HUES6 (cell line): ENCODE measurements at regions not wholly inside any gene's neighbourhood (a gene's known extent, or its start where the extent isn't known, plus 50 kb on each side); places are given as distances from the start of the nearest gene placed in this dataset.
"Not testable (repeated sequence)": the region's sequence is repeated elsewhere in the genome, so short reads cannot be mapped to it uniquely, and the experiment has no call there.

ENCODE experiments used
- H3K27ac ChIP-seq: 2 replicates; pipeline ENCODE4 v1.7.0; 2013; ENCODE audit warnings: low read depth, mild to moderate bottlenecking, low read length, inconsistent platforms
- H3K27me3 ChIP-seq: 2 replicates; pipeline ENCODE4 v1.6.1; 2013; ENCODE audit warnings: low read length; ENCODE audit not compliant: control insufficient read depth, insufficient read depth
- H3K36me3 ChIP-seq: 2 replicates; pipeline ENCODE4 v1.6.1; 2013; ENCODE audit warnings: low read length; ENCODE audit not compliant: control insufficient read depth, insufficient read depth
- H3K4me1 ChIP-seq: 2 replicates; pipeline ENCODE4 v1.6.1; 2013; ENCODE audit warnings: low read length; ENCODE audit not compliant: control insufficient read depth, insufficient read depth
- H3K4me3 ChIP-seq: 2 replicates; pipeline ENCODE4 v1.5.1; 2013; ENCODE audit warnings: low read depth, low read length
- H3K9ac ChIP-seq: one replicate; pipeline ENCODE4 v1.6.1; 2013; ENCODE audit warnings: mild to moderate bottlenecking, low read length
- H3K9me3 ChIP-seq: 2 replicates; pipeline ENCODE4 v1.6.1; 2013; ENCODE audit warnings: low read depth, low read length; ENCODE audit not compliant: control insufficient read depth, insufficient read depth

DNA sequence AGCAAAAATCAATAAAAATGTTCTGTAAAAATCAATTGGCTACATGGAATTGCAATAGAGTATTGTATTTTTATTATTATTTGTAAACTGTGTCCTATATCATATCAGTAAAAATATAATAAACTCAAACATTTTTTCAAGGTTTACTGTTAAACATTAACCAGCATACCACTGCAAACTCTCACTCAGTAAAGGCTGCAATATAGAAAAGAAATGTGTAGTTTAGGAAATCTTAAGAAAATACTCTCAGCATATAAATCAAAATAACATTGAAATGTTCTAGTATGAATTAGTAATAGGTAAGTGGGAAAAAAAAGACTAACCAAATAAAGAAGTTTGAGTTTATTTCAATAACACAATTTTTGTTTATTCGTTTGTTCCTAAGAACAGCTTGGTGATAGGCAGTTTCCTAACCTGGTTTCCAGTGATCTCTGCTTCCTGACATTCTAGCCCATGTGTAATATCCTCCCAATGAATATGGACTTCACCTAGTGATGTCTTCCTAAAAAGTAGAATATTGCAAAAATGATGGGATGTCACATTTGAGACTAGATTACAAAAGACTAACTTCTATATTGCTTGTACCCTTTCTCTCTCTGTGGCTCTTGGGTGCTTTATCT is 870.1 kb downstream of the BRINP3 start:
- no peaks in the 10 kb centered on the region for H3K36me3 ChIP-seq
- H3K27ac ChIP-seq = no peak overlapping the region
- no peak overlapping the region for H3K4me3 ChIP-seq
- H3K9ac ChIP-seq = no peak overlapping the region
- H3K9me3 ChIP-seq = no peaks in the 10 kb centered on the region
- no peaks in the 10 kb centered on the region for H3K27me3 ChIP-seq
- H3K4me1 ChIP-seq = no peaks in the 10 kb centered on the region

GRCh38 chr1:189609167-189609566 is 868.5 kb downstream of the BRINP3 start:
- Histone ChIP-seq H3K4me3 (no peak overlapping the region), H3K4me1 (no peaks in the 10 kb centered on the region), H3K27ac (no peak overlapping the region), H3K9ac (no peak overlapping the region), H3K27me3 (no peaks in the 10 kb centered on the region), H3K9me3 (no peaks in the 10 kb centered on the region), H3K36me3 (no peaks in the 10 kb centered on the region)

GRCh38 chr1:189616893-189617292 is 860.8 kb downstream of the BRINP3 start:
- H3K9ac ChIP-seq = no peak overlapping the region
- no peaks in the 10 kb centered on the region for H3K9me3 ChIP-seq
- H3K27ac ChIP-seq = no peak overlapping the region
- H3K4me1 ChIP-seq = no peaks in the 10 kb centered on the region
- no peak overlapping the region for H3K4me3 ChIP-seq
- no peaks in the 10 kb centered on the region for H3K27me3 ChIP-seq
- no peaks in the 10 kb centered on the region for H3K36me3 ChIP-seq

GRCh38 chr1:189619682-189620332 is 857.9 kb downstream of the BRINP3 start:
- no peak overlapping the region for H3K4me3 ChIP-seq
- no peaks in the 10 kb centered on the region for H3K4me1 ChIP-seq
- no peak overlapping the region for H3K9ac ChIP-seq
- no peaks in the 10 kb centered on the region for H3K27me3 ChIP-seq
- H3K9me3 ChIP-seq = no peaks in the 10 kb centered on the region
- H3K27ac ChIP-seq = no peak overlapping the region
- H3K36me3 ChIP-seq = no peaks in the 10 kb centered on the region

DNA sequence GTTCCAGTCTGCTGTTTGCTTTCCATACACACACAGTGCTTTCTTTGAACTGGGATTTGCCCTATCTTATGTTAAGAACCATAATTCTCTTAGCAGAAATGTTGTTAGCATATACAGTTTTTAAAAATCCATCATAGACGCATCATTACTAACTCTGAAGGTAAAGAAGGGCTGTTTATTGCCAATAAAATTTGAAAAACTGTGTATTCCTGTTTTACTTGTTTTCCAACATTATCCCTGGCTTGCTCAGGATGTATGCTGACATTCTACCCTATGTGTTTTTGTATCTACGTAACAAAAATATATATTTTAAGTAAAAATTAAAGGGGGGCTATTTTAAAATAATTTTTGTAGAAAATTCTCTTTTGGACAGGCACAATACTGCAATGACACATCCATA is 857.2 kb downstream of the BRINP3 start:
- no peaks in the 10 kb centered on the region for H3K27me3 ChIP-seq
- no peaks in the 10 kb centered on the region for H3K36me3 ChIP-seq
- no peak overlapping the region for H3K4me3 ChIP-seq
- H3K9me3 ChIP-seq = no peaks in the 10 kb centered on the region
- no peak overlapping the region for H3K27ac ChIP-seq
- no peaks in the 10 kb centered on the region for H3K4me1 ChIP-seq
- H3K9ac ChIP-seq = no peak overlapping the region

- H3K4me1 ChIP-seq = no peaks in the 10 kb centered on the region
- no peaks in the 10 kb centered on the region for H3K9me3 ChIP-seq
- no peak overlapping the region for H3K9ac ChIP-seq
- H3K27ac ChIP-seq = no peak overlapping the region
- H3K27me3 ChIP-seq = no peaks in the 10 kb centered on the region
- H3K36me3 ChIP-seq = no peaks in the 10 kb centered on the region
- H3K4me3 ChIP-seq = no peak overlapping the region
These were observed 854.3 kb downstream of the BRINP3 start for GRCh38 chr1:189623336-189623735.

- no peaks in the 10 kb centered on the region for H3K4me1 ChIP-seq
- H3K27ac ChIP-seq = no peak overlapping the region
These were observed 850.2 kb downstream of the BRINP3 start for GRCh38 chr1:189627427-189627826.

GRCh38 chr1:189628857-189629256 is 848.8 kb downstream of the BRINP3 start:
- Histone ChIP-seq H3K4me3 (no peak overlapping the region), H3K36me3 (no peaks in the 10 kb centered on the region), H3K27ac (no peak overlapping the region), H3K27me3 (no peaks in the 10 kb centered on the region), H3K4me1 (no peaks in the 10 kb centered on the region), H3K9me3 (no peaks in the 10 kb centered on the region), H3K9ac (no peak overlapping the region)

More at GRCh38 chr1:189627427-189627826, 850.2 kb downstream of the BRINP3 start:
- Histone ChIP-seq H3K4me3 (no peak overlapping the region), H3K27me3 (no peaks in the 10 kb centered on the region), H3K36me3 (no peaks in the 10 kb centered on the region), H3K9ac (no peak overlapping the region), H3K9me3 (no peaks in the 10 kb centered on the region)

- H3K4me1 ChIP-seq = no peaks in the 10 kb centered on the region
- no peaks in the 10 kb centered on the region for H3K36me3 ChIP-seq
- no peak overlapping the region for H3K4me3 ChIP-seq
- H3K27ac ChIP-seq = no peak overlapping the region
- no peaks in the 10 kb centered on the region for H3K27me3 ChIP-seq
- no peak overlapping the region for H3K9ac ChIP-seq
- no peaks in the 10 kb centered on the region for H3K9me3 ChIP-seq
These were observed 844.0 kb downstream of the BRINP3 start for GRCh38 chr1:189633658-189634057.

DNA sequence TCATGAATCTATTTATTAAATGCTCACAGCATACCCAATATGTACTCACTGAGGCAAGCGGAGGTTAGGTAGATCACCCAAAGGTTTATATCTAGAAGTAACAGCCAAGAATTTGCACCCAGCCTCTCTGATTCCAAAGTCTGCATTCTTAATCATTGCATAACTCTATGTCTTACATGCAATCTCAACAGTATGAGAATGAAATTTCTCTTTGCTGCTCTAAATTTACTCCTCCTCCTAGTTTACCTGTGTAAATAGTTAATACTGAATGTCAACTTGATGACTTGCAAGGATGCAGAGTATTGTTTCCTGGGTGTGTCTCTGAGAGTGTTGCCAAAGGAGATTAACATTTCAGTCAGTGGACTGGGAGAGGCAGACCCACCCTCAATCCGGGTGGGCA is 840.6 kb downstream of the BRINP3 start:
- Histone ChIP-seq H3K4me3 (no peak overlapping the region), H3K4me1 (no peaks in the 10 kb centered on the region), H3K9me3 (no peaks in the 10 kb centered on the region), H3K36me3 (no peaks in the 10 kb centered on the region), H3K9ac (no peak overlapping the region), H3K27me3 (no peaks in the 10 kb centered on the region), H3K27ac (no peak overlapping the region)

GRCh38 chr1:189644156-189644555 is 833.5 kb downstream of the BRINP3 start:
- H3K27ac ChIP-seq, H3K4me3 ChIP-seq, H3K27me3 ChIP-seq, H3K9ac ChIP-seq, H3K9me3 ChIP-seq, H3K4me1 ChIP-seq, H3K36me3 ChIP-seq: not testable (repeated sequence)
